ENCODE measurements at regions not wholly inside any gene's neighbourhood (a gene's known extent, or its start where the extent isn't known, plus 50 kb on each side); places are given as distances from the start of the nearest gene placed in this dataset.

DNA sequence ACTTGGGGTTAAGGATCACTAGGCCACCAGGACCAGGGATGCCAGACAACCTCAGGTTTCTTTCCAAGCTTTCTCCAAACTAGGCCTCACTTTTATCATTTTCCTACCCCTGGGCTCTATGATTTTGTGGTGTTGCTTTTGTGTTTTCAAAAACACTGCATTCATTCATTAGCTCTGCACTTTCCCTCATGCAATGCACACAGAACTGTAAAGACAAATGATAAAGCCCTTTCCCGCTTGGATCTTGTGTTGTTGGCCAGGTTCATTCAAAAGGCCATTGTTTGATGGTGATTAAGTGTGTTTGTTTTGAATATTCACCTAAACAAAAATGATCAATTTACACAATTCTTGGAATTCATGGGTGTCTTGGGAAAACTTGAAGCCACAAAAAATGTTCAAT lies 210.7 kb upstream of the TNP1 start:
- no TSS peak for BruUV-seq (replicated peaks)
- DNase-seq (ENCODE audit: low read depth, low spot score) (no peak), ATAC-seq (no peak), FAIRE-seq (no peak)
- Histone ChIP-seq H3K9ac (ENCODE audit: control insufficient read depth, insufficient read depth, low read length) (no peak overlapping the region), H3K79me2 (ENCODE audit: control insufficient read depth, insufficient read depth, low read length) (no peaks in the 10 kb centered on the region), H2AFZ (ENCODE audit: control insufficient read depth, low read depth, low read length) (no peak overlapping the region), H3K9me3 (replicated peaks; ENCODE audit: control insufficient read depth, insufficient read depth, low read length) (peaks cover 3% of the 10 kb centered on the region; the same call in 2 of the 3 replicates), H3K4me1 (ENCODE audit: control insufficient read depth, insufficient read depth, low read length) (no peaks in the 10 kb centered on the region), H3K27me3 (replicated peaks in 1 of 2; ENCODE audit: control insufficient read depth in 2 of 2, insufficient read depth in 2 of 2, low read length in 1 of 2) (no peaks in the 10 kb centered on the region), H4K20me1 (ENCODE audit: control insufficient read depth, insufficient read depth) (no peaks in the 10 kb centered on the region), H3K36me3 (ENCODE audit: control insufficient read depth in 2 of 2, insufficient read depth in 2 of 2, low read length in 1 of 2) (no peaks in the 10 kb centered on the region), H3K4me3 (no peak overlapping the region), H3K27ac (ENCODE audit: control insufficient read depth, insufficient read depth) (no peak overlapping the region), H3K4me2 (ENCODE audit: control insufficient read depth, insufficient read depth) (no peak overlapping the region)
- in situ Hi-C loops (cut with MboI) = no loop called here
- intact Hi-C loops (cut with micrococcal nuclease; ENCODE audit: unreplicated experiment) = no loop called here
- ChIA-PET RAD21 (ENCODE audit: unreplicated experiment) (no interaction called here), SMC1A (ENCODE audit: uncharacterized antibody, unreplicated experiment) (interaction anchor here (0.5 kb wide), 1 partner anchor 70 kb away, joined by 3 read pairs; no protein-coding TSS in a partner anchor), CTCF (no interaction called here), POLR2A (no interaction called here)
- TF ChIP-seq NRF1 (conservative IDR thresholded peaks at IDR 0.05; ENCODE audit: low read depth, low read length) (no peak), ESRRA (IDR thresholded peaks at IDR 0.05; ENCODE audit: low read length) (no peak), YBX1 (IDR thresholded peaks at IDR 0.05) (no peak), CHD1 (IDR thresholded peaks at IDR 0.05; ENCODE audit: low read depth, low read length) (no peak), BACH1 (IDR thresholded peaks at IDR 0.05; ENCODE audit: borderline replicate concordance) (no peak), MEF2B (IDR thresholded peaks at IDR 0.05; ENCODE audit: partially characterized antibody, poor library complexity, severe bottlenecking) (no peak), ATF7 (IDR thresholded peaks at IDR 0.05; ENCODE audit: low read depth) (no peak), MTA2 (IDR thresholded peaks at IDR 0.05; ENCODE audit: low read depth) (no peak), RUNX3 (IDR thresholded peaks at IDR 0.05; ENCODE audit: low read length) (no peak), ZNF274 (IDR thresholded peaks at IDR 0.05; ENCODE audit: insufficient read depth, insufficient read length) (no peak), KLF5 (IDR thresholded peaks at IDR 0.05; ENCODE audit: partially characterized antibody) (no peak), PKNOX1 (IDR thresholded peaks at IDR 0.05) (no peak), RELB (IDR thresholded peaks at IDR 0.05; ENCODE audit: low read depth) (no peak), RFX5 (IDR thresholded peaks at IDR 0.05; ENCODE audit: low read depth, low read length) (no peak)
- TF ChIP-seq, protein P1, sequence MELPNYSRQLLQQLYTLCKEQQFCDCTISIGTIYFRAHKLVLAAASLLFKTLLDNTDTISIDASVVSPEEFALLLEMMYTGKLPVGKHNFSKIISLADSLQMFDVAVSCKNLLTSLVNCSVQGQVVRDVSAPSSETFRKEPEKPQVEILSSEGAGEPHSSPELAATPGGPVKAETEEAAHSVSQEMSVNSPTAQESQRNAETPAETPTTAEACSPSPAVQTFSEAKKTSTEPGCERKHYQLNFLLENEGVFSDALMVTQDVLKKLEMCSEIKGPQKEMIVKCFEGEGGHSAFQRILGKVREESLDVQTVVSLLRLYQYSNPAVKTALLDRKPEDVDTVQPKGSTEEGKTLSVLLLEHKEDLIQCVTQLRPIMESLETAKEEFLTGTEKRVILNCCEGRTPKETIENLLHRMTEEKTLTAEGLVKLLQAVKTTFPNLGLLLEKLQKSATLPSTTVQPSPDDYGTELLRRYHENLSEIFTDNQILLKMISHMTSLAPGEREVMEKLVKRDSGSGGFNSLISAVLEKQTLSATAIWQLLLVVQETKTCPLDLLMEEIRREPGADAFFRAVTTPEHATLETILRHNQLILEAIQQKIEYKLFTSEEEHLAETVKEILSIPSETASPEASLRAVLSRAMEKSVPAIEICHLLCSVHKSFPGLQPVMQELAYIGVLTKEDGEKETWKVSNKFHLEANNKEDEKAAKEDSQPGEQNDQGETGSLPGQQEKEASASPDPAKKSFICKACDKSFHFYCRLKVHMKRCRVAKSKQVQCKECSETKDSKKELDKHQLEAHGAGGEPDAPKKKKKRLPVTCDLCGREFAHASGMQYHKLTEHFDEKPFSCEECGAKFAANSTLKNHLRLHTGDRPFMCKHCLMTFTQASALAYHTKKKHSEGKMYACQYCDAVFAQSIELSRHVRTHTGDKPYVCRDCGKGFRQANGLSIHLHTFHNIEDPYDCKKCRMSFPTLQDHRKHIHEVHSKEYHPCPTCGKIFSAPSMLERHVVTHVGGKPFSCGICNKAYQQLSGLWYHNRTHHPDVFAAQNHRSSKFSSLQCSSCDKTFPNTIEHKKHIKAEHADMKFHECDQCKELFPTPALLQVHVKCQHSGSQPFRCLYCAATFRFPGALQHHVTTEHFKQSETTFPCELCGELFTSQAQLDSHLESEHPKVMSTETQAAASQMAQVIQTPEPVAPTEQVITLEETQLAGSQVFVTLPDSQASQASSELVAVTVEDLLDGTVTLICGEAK (IDR thresholded peaks at IDR 0.05; ENCODE audit: borderline replicate concordance) = no peak
- WGBS (ENCODE audit: insufficient coverage, insufficient replicate concordance, low lambda C conversion rate, missing lambda C conversion rate) = 5% methylated on average over 1 of the region's 1 CpG

All from GM12878 (cell line).